GM12864 (cell line): ENCODE measurements at regions not wholly inside any gene's neighbourhood (a gene's known extent, or its start where the extent isn't known, plus 50 kb on each side); places are given as distances from the start of the nearest gene placed in this dataset.

Experiments
- DNase-seq: peaks from one replicate; pipeline ENCODE4 v3.0.0-alpha.2; 2011; ENCODE audit warnings: low read depth
- H3K4me3 ChIP-seq: 2 replicates; pipeline ENCODE4 v1.5.1; 2011; ENCODE audit warnings: mild to moderate bottlenecking, low read depth, low read length, control low read depth
- TF ChIP-seq, protein P1 (sequence below): IDR thresholded peaks from 2 replicates; pipeline ENCODE4 v1.5.1; 2011; ENCODE audit warnings: low read depth, mild to moderate bottlenecking, moderate library complexity, low read length, control low read depth, inconsistent platforms; ENCODE audit errors: missing control alignments

DNA sequence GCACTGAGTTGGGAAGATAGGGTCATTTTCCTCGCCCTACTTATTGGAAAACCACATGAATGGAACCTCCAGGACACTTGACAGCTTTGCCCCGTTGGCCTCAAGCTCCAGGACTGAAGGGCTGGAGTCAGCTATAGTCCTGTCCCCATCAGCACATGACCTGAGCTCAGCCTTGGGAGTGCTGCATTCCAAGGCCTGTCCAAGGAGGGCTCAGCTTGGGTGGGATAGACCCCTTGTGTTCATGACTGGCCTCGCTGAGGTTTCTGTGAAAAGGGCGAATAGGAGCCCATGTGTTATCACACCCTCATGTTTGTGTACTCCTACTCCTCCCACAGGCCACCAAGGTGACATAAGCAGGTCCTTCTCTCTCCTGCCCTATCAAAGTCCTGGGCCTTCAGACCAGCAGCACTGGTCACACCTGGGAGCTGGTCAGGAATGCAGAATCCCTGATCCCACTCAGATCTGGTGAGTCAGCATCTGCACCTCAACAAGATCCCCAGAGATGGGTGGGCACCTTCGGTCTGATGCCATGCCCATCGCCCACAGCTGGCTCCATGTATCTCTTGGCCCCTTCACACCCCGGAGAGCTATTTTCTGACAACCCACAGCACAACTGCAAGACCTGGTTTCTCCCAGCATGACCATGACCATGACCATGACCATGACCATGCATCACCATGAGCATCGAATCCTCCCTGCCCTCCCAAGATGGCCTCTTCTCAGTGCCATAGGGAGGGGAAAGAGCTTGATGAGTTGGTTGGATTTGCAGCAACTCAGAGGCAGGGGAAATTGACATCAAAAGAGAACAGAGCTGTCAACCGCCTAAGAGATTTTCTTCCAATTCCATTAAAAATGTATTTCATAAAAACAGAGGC lies 83.0 kb upstream of the RAB6C start:
- no peak for DNase-seq
- no peak overlapping the region for H3K4me3 ChIP-seq
- TF ChIP-seq, protein P1, sequence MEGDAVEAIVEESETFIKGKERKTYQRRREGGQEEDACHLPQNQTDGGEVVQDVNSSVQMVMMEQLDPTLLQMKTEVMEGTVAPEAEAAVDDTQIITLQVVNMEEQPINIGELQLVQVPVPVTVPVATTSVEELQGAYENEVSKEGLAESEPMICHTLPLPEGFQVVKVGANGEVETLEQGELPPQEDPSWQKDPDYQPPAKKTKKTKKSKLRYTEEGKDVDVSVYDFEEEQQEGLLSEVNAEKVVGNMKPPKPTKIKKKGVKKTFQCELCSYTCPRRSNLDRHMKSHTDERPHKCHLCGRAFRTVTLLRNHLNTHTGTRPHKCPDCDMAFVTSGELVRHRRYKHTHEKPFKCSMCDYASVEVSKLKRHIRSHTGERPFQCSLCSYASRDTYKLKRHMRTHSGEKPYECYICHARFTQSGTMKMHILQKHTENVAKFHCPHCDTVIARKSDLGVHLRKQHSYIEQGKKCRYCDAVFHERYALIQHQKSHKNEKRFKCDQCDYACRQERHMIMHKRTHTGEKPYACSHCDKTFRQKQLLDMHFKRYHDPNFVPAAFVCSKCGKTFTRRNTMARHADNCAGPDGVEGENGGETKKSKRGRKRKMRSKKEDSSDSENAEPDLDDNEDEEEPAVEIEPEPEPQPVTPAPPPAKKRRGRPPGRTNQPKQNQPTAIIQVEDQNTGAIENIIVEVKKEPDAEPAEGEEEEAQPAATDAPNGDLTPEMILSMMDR, result no peak

DNA sequence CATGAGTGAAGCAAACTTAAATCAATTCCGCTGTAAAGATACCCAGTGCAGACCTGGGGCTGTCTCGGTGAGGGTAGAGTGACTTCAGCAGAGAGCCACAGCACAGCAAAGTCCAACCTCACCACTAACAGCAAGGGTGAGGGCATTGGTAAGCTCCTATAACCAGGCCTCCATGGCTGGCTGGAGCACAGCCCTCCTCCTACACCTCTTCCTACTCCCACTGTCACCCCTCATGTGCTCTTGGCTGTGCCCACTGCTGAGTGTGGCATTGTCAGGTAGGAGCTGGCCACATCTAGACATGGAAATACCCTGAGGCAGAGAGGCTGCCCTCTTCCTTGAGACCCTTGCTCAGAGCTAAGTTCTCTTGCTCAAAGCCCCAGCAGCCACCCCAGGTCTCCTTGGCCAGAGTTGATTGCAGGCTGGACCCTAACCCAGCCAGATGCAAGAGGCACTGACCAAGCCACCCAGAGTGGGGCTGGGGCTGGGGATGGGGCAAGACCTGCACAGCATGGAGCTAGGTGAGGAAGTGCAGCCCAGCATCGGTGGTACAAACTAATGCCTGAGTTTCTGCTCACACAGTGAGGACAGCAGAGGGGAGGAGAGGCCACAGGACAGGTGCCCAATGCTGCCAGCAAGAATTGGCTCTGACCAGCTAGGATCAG lies 77.6 kb upstream of the RAB6C start:
- H3K4me3 ChIP-seq, result no peak overlapping the region
- DNase-seq, result no peak
- TF ChIP-seq, protein P1, result no peak

DNA sequence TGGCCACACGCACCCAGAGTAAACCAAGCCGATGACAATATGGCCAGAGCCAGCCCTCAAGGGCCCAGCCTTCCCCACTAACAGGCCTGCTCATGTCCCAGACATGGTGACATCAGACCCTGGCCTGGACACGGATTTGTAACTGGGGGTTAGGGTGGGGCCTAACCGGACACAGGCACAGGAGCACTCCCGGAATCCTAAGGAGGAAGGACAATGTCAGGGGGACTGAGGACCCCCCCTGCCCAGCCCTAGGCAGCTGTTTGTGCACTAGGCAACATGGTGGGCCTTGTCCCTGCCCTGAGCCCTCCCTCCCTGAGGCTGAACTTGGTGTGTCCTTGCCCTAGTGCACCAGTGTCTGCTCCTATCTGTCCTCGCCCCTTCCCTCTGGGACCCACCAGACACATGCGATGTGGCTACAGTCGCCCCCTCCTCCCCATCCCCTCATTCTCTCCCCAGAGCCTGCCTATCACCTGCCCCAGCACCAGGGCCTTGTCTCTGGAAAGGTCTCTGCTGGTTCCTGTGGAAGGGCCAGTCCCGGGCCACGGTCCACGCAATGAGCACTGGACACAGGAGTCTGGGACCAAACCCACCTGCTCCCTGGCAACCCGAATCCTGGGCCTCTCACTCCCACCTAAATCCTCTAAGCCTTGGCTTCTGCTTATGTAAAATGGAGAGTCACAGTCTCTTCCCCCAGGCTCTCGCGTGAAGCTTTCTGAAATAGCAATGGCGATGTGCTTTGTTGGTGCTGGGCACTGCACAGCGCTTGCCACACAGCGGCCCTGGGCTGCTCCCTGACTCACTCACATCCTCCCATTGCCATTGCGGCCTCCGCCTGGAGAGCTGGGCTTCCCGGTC lies 76.5 kb upstream of the RAB6C start:
- TF ChIP-seq, protein P1, result no peak
- DNase-seq, result no peak
- H3K4me3 ChIP-seq, result no peak overlapping the region

DNA sequence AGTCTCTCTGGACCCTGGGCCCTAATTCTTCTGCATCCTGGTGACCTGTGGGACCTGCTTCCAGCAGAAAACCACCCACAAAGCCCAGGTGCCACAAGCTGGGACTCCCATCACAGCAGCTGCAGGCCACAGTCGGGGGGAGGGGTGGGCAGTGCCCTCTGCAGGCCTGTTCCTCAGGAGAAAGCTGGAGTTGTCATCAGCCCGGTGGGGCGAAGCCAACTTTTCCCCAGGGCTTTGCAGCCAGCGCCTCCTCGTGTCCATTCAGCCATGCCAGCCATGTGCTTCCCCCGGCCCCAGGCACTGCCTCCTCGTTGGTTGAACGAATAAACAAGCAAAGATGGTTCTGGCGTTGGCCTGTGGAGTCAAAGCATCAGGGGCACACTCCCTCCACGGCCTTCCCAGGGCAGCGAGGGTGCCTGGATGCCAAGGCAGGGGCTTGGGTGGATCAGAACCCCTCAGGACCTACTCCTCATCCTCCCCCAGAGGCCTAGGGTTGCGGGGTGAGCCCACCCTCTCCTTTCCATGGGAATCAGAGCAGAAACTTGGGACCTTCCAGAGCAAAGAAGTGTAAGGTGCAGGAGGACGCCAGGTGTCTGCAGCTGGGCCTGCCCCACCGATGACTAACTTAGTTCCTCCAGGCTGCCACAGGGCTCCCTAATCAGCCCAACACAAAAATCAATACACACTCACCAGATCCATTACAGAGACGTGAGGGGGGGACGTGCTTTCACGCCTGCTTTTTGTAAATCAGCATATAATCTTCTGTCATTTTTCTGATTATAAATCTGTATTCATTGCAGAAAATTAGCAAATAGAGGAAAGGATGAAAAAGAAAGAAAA lies 75.7 kb upstream of the RAB6C start:
- no peak for DNase-seq
- TF ChIP-seq, protein P1, result peak; percentile 5
- no peak overlapping the region for H3K4me3 ChIP-seq

DNA sequence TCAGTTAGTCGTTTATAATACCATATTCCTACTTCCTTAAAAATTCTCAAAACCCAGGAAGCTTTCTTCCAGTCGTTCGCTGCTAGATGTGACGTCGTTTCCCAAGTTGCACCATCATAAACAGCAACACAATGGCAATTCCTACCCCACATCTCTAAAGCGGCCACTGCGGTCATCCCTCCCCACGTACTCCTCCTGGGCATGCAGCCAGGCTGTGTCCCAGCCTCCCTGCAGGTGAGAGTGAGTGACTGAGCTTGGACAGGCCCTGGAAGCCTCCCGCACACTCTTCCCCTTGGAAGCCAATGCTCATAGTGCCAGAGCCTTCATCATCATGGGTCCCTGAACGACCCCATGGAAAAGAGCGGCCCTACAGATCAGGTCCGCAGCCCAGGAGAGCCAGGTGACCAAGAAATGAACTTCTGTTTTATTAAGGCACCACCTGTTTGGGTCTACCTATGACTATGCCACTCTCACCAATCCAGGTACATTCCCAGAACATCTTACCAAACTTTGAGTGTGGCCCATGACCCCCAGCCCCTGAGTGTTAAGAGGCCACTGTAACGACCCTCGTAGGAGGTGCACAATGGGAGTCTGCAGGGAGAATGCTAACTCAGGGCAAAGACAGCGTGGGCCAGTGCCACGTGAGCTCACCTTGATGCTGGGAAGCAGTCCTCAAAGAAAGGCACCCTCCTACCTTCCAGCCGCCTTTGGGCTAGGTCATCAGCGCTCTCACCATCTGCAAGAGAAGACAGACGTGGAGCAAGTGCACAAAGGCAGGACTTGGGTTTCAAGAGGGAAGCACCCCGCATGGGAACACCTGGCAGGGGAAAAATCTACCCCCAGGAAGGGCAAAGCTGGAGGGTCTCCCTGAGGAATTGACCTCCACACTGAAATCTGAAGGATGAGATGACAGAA lies 74.7 kb upstream of the RAB6C start:
- DNase-seq, result no peak
- no peak overlapping the region for H3K4me3 ChIP-seq
- TF ChIP-seq, protein P1, result no peak
